Ovary (tissue), 7 donors: ENCODE measurements at regions not wholly inside any gene's neighbourhood (a gene's known extent, or its start where the extent isn't known, plus 50 kb on each side); places are given as distances from the start of the nearest gene placed in this dataset.
A peak's percentile ranks its signal among the peaks of the same experiment; 100 is the strongest.
"Not testable (repeated sequence)": the region's sequence is repeated elsewhere in the genome, so short reads cannot be mapped to it uniquely, and the experiment has no call there.

Experiments used
- DNase-seq, 5 donors: peaks; one replicate each; pipeline ENCODE4 v3.0.0-alpha.2; 2019 to 2020
- H3K27ac ChIP-seq, 2 donors: fragments of 200-600 bp; one replicate each; pipeline versions ENCODE4 v1.5.1 to v1.8.0; 2019 to 2022
- H3K27me3 ChIP-seq: fragments of 200-600 bp; one replicate; pipeline ENCODE4 v1.8.0; 2022
- H3K36me3 ChIP-seq: fragments of 200-600 bp; sonication (generic); one replicate; pipeline ENCODE4 v1.5.1; 2019
- H3K4me1 ChIP-seq: one replicate; pipeline ENCODE4 v1.8.1; 2013; ENCODE audit warnings: mild to moderate bottlenecking, moderate library complexity; ENCODE audit not compliant: insufficient read depth
- H3K4me3 ChIP-seq: fragments of 200-600 bp; sonication (generic); one replicate; pipeline ENCODE4 v1.5.1; 2017
- H3K9me3 ChIP-seq, 2 donors: fragments of 200-600 bp in 1 of 2; sonication (generic) in 1 of 2; one replicate each; pipeline versions ENCODE4 v1.5.1 to v1.8.1; 2013 to 2019; ENCODE audit warnings: mild to moderate bottlenecking in 1 of 2, moderate library complexity in 1 of 2
- EP300 ChIP-seq: sonication (generic); formaldehyde crosslinking; IDR thresholded peaks from one replicate; pipeline ENCODE4 v1.6.1; 2017; ENCODE audit warnings: antibody characterized with exemption
- POLR2A ChIP-seq: fragments of 450-650 bp; IDR thresholded peaks from one replicate; pipeline ENCODE4 v1.6.1; 2017; ENCODE audit warnings: antibody characterized with exemption, mild to moderate bottlenecking, moderate library complexity
- WGBS, 3 donors: extraction: QIAGEN DNeasy Blood & Tissue Kit in 1 of 3; methylation state at CpG; one replicate each; pipeline versions ENCODE4 v1.1.5 to v1.1.7; 2013 to 2017; 5-methylcytosine and 5-hydroxymethylcytosine counted together
- intact Hi-C, 4 donors: fragments of 100-400 bp; cut with DNase I; formaldehyde crosslinking; loops; one replicate each; pipeline versions ENCODE4 v1.11.0 to v1.15.1; 2022 to 2023
- TF ChIP-seq, protein P1 (sequence below), 3 donors: fragments of 450-650 bp in 2 of 3; fragments of 200-600 bp in 1 of 3; IDR thresholded peaks; one replicate each; pipeline versions ENCODE4 v1.5.1 to v1.8.0; 2016 to 2022; ENCODE audit warnings: antibody characterized with exemption in 3 of 3, mild to moderate bottlenecking in 1 of 3
- donor health status: DM: no; HTN: no; CAD: no; lungs with moderate emphysema.
- donor health status: DM: no; HTN: no; CAD: no.
- donor health status: Bipolar disorder and iron deficiency.
- donor health status: DM: no; HTN: no; CAD: no.
- donor health status: DM: yes; HTN: yes; CAD: no.

DNA sequence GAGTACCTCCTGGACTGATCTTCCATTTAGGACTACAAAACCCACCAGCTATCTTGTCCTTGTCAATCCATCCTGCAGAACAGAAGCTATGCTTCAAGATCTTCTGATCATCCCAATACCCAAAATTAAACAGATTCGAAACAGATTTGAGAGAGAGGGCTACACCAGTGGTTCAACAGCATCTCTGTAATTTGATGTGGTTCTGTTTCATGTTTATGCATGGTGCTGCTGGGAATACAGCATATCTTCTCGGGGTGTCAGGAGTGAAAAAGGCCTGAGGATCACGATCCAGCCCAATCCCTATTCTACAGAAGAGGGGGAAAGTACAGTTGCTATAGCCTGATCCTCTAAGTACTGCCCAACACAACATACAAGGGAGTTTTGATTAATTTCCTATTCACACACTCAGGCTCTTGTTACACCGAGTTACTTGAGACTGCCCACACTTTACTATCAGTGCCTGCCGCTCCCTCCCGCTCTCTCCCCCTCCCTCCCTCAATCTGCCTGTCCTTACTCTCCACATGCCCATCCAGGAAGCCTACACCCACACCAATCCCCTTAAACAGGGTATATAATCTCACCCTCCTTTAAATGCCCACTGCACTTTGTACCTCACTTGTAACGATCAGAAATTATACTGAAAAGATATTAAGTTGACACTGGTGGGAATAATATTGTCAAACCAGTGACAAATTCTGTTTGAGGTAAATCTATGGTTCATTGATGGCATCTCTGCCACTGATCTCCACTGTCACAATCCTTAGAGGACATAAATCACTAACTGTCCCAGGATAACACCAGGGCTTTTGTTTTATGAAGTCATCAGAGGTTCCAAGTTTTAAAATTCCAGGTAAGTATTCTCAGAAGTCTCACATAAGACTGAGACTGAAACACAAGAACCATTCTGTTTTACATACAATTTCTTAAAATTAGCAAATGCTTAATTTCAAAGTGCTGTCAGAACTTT is 89.3 kb upstream of the PLEKHM1 start:
- TF ChIP-seq, protein P1, sequence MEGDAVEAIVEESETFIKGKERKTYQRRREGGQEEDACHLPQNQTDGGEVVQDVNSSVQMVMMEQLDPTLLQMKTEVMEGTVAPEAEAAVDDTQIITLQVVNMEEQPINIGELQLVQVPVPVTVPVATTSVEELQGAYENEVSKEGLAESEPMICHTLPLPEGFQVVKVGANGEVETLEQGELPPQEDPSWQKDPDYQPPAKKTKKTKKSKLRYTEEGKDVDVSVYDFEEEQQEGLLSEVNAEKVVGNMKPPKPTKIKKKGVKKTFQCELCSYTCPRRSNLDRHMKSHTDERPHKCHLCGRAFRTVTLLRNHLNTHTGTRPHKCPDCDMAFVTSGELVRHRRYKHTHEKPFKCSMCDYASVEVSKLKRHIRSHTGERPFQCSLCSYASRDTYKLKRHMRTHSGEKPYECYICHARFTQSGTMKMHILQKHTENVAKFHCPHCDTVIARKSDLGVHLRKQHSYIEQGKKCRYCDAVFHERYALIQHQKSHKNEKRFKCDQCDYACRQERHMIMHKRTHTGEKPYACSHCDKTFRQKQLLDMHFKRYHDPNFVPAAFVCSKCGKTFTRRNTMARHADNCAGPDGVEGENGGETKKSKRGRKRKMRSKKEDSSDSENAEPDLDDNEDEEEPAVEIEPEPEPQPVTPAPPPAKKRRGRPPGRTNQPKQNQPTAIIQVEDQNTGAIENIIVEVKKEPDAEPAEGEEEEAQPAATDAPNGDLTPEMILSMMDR (IDR thresholded peaks at IDR 0.05) = no peak
- TF ChIP-seq EP300 (no peak), POLR2A (no peak)
- no peaks in the 10 kb centered on the region for H3K9me3 ChIP-seq
- H3K4me1 ChIP-seq = peaks cover 4% of the 10 kb centered on the region

GRCh38 chr17:45580924-45581323 is 90.4 kb upstream of the PLEKHM1 start:
- intact Hi-C loops = no loop called here
- TF ChIP-seq POLR2A (no peak), EP300 (no peak)
- TF ChIP-seq, protein P1 (IDR thresholded peaks at IDR 0.05) = no peak
- Histone ChIP-seq H3K9me3 (no peaks in the 10 kb centered on the region), H3K27ac (no peak overlapping the region), H3K4me1 (peaks cover 3% of the 10 kb centered on the region), H3K27me3 (no peaks in the 10 kb centered on the region), H3K36me3 (no peaks in the 10 kb centered on the region), H3K4me3 (no peak overlapping the region)
- DNase-seq = no peak
- WGBS, 3 donors = 85 to 86% (median 86%) methylated on average over 7 of the region's 7 CpGs

More for the DNA sequence above, 89.3 kb upstream of the PLEKHM1 start:
- intact Hi-C loops = no loop called here
- WGBS, 3 donors = 83 to 85% (median 83%) methylated on average over 7 of the region's 7 CpGs
- H3K27ac ChIP-seq = no peak overlapping the region
- no peak overlapping the region for H3K4me3 ChIP-seq
- no peaks in the 10 kb centered on the region for H3K27me3 ChIP-seq
- H3K36me3 ChIP-seq = no peaks in the 10 kb centered on the region
- no peak for DNase-seq

GRCh38 chr17:45581860-45582259 is 91.3 kb upstream of the PLEKHM1 start:
- no peak overlapping the region for H3K27ac ChIP-seq
- H3K36me3 ChIP-seq = no peaks in the 10 kb centered on the region
- 90 to 93% (median 91%) methylated on average over 9 of the region's 9 CpGs for WGBS, 3 donors
- TF ChIP-seq, protein P1 (IDR thresholded peaks at IDR 0.05) = no peak
- TF ChIP-seq EP300 (no peak), POLR2A (no peak)
- H3K27me3 ChIP-seq = no peaks in the 10 kb centered on the region
- peaks cover 3% of the 10 kb centered on the region for H3K4me1 ChIP-seq
- no peak for DNase-seq
- intact Hi-C loops = no loop called here
- H3K9me3 ChIP-seq = no peaks in the 10 kb centered on the region
- H3K4me3 ChIP-seq = no peak overlapping the region

DNA sequence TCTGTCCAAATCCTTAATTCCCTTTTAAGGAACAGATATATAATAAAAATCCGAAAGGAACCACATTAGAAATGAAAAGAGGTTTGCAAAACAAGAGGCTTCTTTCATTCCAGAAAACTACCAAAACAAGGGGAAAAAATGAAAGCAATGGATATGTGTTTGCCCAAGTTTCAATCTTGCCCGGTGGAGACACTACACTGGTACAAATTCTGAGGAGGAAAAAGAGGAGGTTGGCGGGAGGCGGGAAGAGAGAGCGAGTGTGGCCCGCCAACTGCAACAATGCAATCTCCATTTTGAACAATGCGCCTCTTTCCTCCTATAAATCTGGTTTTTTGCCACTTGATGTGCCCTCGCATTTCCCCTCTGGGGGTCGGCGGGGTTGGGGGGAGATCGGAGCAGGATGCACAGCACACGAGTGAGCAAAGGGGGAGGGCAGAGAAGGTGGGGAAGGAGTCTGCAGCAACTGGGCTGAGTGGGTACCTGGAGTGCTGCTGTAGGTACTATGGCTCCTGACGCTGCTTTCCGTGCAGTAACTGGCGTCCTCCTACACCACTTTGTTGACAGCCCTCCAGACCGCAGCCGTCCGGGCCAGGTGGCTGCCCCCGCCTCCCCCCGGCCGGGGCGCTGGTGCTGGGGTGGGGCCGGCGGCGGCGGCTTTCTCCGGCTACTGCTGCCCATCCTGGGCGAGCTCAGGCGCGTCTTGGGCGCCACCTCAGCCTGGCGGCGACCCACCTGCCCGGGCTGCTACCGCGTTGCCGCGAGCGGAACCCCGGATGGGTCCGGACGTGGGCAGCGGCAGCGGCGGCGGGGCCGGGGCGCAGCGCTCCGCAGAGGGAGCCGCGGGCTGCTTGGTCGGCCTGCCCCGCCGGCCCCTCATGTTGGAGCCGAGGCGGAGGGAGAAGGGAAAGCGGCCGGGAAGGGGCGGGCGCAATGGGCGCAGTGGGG is 93.8 kb upstream of the PLEKHM1 start:
- no peaks in the 10 kb centered on the region for H3K9me3 ChIP-seq
- peak overlapping the region; percentile 61 for H3K4me3 ChIP-seq
- TF ChIP-seq POLR2A = no peak
- no peak for TF ChIP-seq EP300
- TF ChIP-seq, protein P1 (IDR thresholded peaks at IDR 0.05) = no peak
- peak; percentile 50 to 75 (median 57) for DNase-seq
- no peaks in the 10 kb centered on the region for H3K36me3 ChIP-seq
- H3K27me3 ChIP-seq = no peaks in the 10 kb centered on the region
- WGBS, 3 donors = 1% methylated on average over 44 to 62 of the region's 62 CpGs
- H3K4me1 ChIP-seq = peaks cover 2% of the 10 kb centered on the region
- H3K27ac ChIP-seq = peak overlapping the region; percentile 19 to 66
- intact Hi-C loops = loop anchor here in 1 of 4 donors (5.0 kb wide), 1 partner anchor 678 kb away; no protein-coding TSS in a partner anchor

- not testable (repeated sequence) for H3K36me3 ChIP-seq, H3K4me1 ChIP-seq, H3K27me3 ChIP-seq, H3K9me3 ChIP-seq
- peak; percentile 75 to 85 (median 81) for DNase-seq
- H3K4me3 ChIP-seq = peak overlapping the region; percentile 61
- 1% methylated on average over 46 to 56 of the region's 56 CpGs for WGBS, 3 donors
- intact Hi-C loops = loop anchor here in 1 of 4 donors (5.0 kb wide), 1 partner anchor 677 kb away; no protein-coding TSS in a partner anchor
- peak overlapping the region; percentile 19 to 66 for H3K27ac ChIP-seq
These were observed 94.7 kb upstream of the PLEKHM1 start for GRCh38 chr17:45585037-45585733.
